Progenitor cell of endocrine pancreas (in vitro differentiated cells): ENCODE measurements at regions not wholly inside any gene's neighbourhood (a gene's known extent, or its start where the extent isn't known, plus 50 kb on each side); places are given as distances from the start of the nearest gene placed in this dataset.
A peak's percentile ranks its signal among the peaks of the same experiment; 100 is the strongest.

Source experiments
- DNase-seq: peaks from one replicate; pipeline ENCODE4 v3.0.0; 2021; ENCODE audit warnings: low spot score; ENCODE audit not compliant: unreplicated experiment
- H3K27ac Mint-ChIP-seq: 2 replicates; pipeline ENCODE4 v1.8.0; 2021; ENCODE audit warnings: mild to moderate bottlenecking, moderate library complexity, mixed read lengths
- H3K27me3 Mint-ChIP-seq: 2 replicates; pipeline ENCODE4 v1.8.0; 2021; ENCODE audit warnings: mixed read lengths
- H3K36me3 Mint-ChIP-seq: 2 replicates; pipeline ENCODE4 v1.8.0; 2022; ENCODE audit warnings: mixed read lengths; ENCODE audit not compliant: insufficient read depth
- H3K4me1 Mint-ChIP-seq: 2 replicates; pipeline ENCODE4 v1.8.0; 2021; ENCODE audit warnings: low read depth, mixed read lengths
- H3K4me3 Mint-ChIP-seq: 2 replicates; pipeline ENCODE4 v1.8.0; 2021; ENCODE audit warnings: low read depth, mild to moderate bottlenecking, moderate library complexity, mixed read lengths
- H3K9me3 Mint-ChIP-seq: 2 replicates; pipeline ENCODE4 v1.8.0; 2021; ENCODE audit warnings: low read depth, mixed read lengths
- CTCF ChIP-seq: fragments of 200-600 bp; sonication (generic); IDR thresholded peaks from one replicate; pipeline ENCODE4 v1.5.0; 2021; ENCODE audit warnings: antibody characterized with exemption, mild to moderate bottlenecking; ENCODE audit not compliant: unreplicated experiment

GRCh38 chr7:81128011-81128410, 209.2 kb upstream of the SEMA3C start:
- Mint-ChIP-seq H3K36me3 (peaks cover 6% of the 10 kb centered on the region), H3K4me3 (no peak overlapping the region), H3K9me3 (peaks cover 37% of the 10 kb centered on the region), H3K27me3 (no peaks in the 10 kb centered on the region), H3K4me1 (no peaks in the 10 kb centered on the region), H3K27ac (no peak overlapping the region)
- no peak for DNase-seq
- TF ChIP-seq CTCF, result no peak

DNA sequence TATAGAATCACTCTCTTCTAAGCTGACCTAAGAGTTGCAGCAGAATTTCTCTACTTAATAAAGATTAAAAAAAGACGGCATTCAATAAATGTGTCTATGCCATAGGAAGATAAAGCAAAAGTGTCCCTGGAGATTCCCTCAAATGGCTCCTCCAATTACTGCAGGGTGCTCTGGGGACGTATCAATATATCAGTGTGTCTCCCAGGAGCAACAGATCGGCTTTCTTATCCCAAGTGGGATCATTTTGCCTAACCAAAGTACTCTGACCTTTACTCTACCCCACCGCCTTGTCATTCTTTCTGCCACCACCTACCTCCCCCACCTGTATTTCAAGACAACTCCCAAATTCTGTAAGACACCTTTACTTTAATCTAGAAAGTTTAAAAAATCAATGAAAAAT, 202.0 kb upstream of the SEMA3C start:
- no peak overlapping the region for H3K4me3 Mint-ChIP-seq

GRCh38 chr7:81120111-81120510, 201.3 kb upstream of the SEMA3C start:
- DNase-seq, result no peak
- H3K27me3 Mint-ChIP-seq, result no peaks in the 10 kb centered on the region
- H3K36me3 Mint-ChIP-seq, result no peaks in the 10 kb centered on the region
- peaks cover 17% of the 10 kb centered on the region for H3K9me3 Mint-ChIP-seq
- no peak for TF ChIP-seq CTCF
- peaks cover 17% of the 10 kb centered on the region for H3K4me1 Mint-ChIP-seq
- no peak overlapping the region for H3K4me3 Mint-ChIP-seq
- H3K27ac Mint-ChIP-seq, result no peak overlapping the region

More for the DNA sequence above, 202.0 kb upstream of the SEMA3C start:
- H3K4me1 Mint-ChIP-seq, result peaks cover 17% of the 10 kb centered on the region
- H3K9me3 Mint-ChIP-seq, result peaks cover 23% of the 10 kb centered on the region
- no peaks in the 10 kb centered on the region for H3K27me3 Mint-ChIP-seq
- H3K27ac Mint-ChIP-seq, result peak overlapping the region; percentile 6
- H3K36me3 Mint-ChIP-seq, result peaks cover under 1% of the 10 kb centered on the region
- TF ChIP-seq CTCF, result no peak
- DNase-seq, result no peak

- Mint-ChIP-seq H3K27me3 (no peaks in the 10 kb centered on the region), H3K4me3 (no peak overlapping the region), H3K9me3 (peaks cover 12% of the 10 kb centered on the region), H3K4me1 (peaks cover 32% of the 10 kb centered on the region), H3K27ac (no peak overlapping the region), H3K36me3 (no peaks in the 10 kb centered on the region)
- no peak for TF ChIP-seq CTCF
- no peak for DNase-seq
Observed at GRCh38 chr7:81114633-81115032, 195.8 kb upstream of the SEMA3C start.

GRCh38 chr7:81112731-81113130, 193.9 kb upstream of the SEMA3C start:
- Mint-ChIP-seq H3K27ac (no peak overlapping the region), H3K4me3 (no peak overlapping the region), H3K4me1 (peaks cover 32% of the 10 kb centered on the region), H3K9me3 (peaks cover 3% of the 10 kb centered on the region), H3K36me3 (no peaks in the 10 kb centered on the region), H3K27me3 (no peaks in the 10 kb centered on the region)
- DNase-seq, result no peak
- TF ChIP-seq CTCF, result no peak
